Left ventricle myocardium inferior (tissue), 1 donor: ENCODE measurements at regions not wholly inside any gene's neighbourhood (a gene's known extent, or its start where the extent isn't known, plus 50 kb on each side); places are given as distances from the start of the nearest gene placed in this dataset.

Experiments
- DNase-seq: peaks from one replicate; pipeline ENCODE4 v3.0.0-alpha.2; 2020
- H3K27ac ChIP-seq: fragments of 200-600 bp; replicated peaks from 2 replicates; pipeline ENCODE4 v1.8.0; 2021
- H3K27me3 ChIP-seq: fragments of 200-600 bp; 2 replicates; pipeline ENCODE4 v1.8.0; 2021; ENCODE audit warnings: low read depth
- H3K36me3 ChIP-seq: fragments of 200-600 bp; 2 replicates; pipeline ENCODE4 v1.8.0; 2021
- H3K4me1 ChIP-seq: fragments of 200-600 bp; 2 replicates; pipeline ENCODE4 v1.8.0; 2021
- H3K4me3 ChIP-seq: fragments of 200-600 bp; 2 replicates; pipeline ENCODE4 v1.8.0; 2021; ENCODE audit warnings: mild to moderate bottlenecking, moderate library complexity
- H3K9me3 ChIP-seq: fragments of 200-600 bp; replicated peaks from 2 replicates; pipeline ENCODE4 v1.8.0; 2021
- intact Hi-C: fragments of 100-400 bp; cut with micrococcal nuclease; formaldehyde crosslinking; loops from one replicate; pipeline ENCODE4 v1.11.0; 2022
- TF ChIP-seq, protein P1 (sequence below): fragments of 200-600 bp; IDR thresholded peaks from 2 replicates; pipeline ENCODE4 v1.8.0; 2021; ENCODE audit warnings: antibody characterized with exemption, mild to moderate bottlenecking, borderline replicate concordance
- donor health status: DM: no; HTN: yes; CAD: no; lungs with severe emphysema.

GRCh38 chr4:36771411-36772153 lies 473.0 kb upstream of the NWD2 start:
- H3K36me3 ChIP-seq, result no peaks in the 10 kb centered on the region
- no peak overlapping the region for H3K27ac ChIP-seq
- no peak overlapping the region for H3K4me3 ChIP-seq
- no peak for DNase-seq
- H3K4me1 ChIP-seq, result no peaks in the 10 kb centered on the region
- intact Hi-C loops, result no loop called here
- no peaks in the 10 kb centered on the region for H3K9me3 ChIP-seq
- TF ChIP-seq, protein P1, sequence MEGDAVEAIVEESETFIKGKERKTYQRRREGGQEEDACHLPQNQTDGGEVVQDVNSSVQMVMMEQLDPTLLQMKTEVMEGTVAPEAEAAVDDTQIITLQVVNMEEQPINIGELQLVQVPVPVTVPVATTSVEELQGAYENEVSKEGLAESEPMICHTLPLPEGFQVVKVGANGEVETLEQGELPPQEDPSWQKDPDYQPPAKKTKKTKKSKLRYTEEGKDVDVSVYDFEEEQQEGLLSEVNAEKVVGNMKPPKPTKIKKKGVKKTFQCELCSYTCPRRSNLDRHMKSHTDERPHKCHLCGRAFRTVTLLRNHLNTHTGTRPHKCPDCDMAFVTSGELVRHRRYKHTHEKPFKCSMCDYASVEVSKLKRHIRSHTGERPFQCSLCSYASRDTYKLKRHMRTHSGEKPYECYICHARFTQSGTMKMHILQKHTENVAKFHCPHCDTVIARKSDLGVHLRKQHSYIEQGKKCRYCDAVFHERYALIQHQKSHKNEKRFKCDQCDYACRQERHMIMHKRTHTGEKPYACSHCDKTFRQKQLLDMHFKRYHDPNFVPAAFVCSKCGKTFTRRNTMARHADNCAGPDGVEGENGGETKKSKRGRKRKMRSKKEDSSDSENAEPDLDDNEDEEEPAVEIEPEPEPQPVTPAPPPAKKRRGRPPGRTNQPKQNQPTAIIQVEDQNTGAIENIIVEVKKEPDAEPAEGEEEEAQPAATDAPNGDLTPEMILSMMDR, result no peak
- H3K27me3 ChIP-seq, result no peaks in the 10 kb centered on the region

DNA sequence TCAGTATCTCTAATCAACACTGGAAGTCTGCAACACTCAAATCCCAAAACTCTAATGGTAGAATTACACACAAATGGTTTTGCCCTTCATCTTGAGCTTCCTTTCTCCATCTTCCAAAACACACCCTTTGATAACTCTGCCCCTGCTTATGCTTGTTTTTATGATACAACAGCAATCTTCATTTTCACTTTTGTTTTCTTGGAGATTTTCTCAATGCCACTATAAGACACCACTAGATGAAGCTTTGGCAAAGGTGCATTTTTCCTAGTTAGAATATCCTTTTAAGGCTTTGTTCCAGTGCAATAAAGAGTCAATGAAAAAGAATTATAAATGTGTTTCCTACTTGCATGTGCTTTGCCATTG lies 472.4 kb upstream of the NWD2 start:
- intact Hi-C loops, result no loop called here
- Histone ChIP-seq H3K9me3 (no peaks in the 10 kb centered on the region), H3K27ac (no peak overlapping the region), H3K4me1 (no peaks in the 10 kb centered on the region), H3K36me3 (no peaks in the 10 kb centered on the region), H3K4me3 (no peak overlapping the region), H3K27me3 (no peaks in the 10 kb centered on the region)
- DNase-seq, result no peak
- TF ChIP-seq, protein P1, result no peak

- H3K27me3 ChIP-seq, result no peaks in the 10 kb centered on the region
- no peaks in the 10 kb centered on the region for H3K4me1 ChIP-seq
- DNase-seq, result no peak
- no peaks in the 10 kb centered on the region for H3K36me3 ChIP-seq
- no peak overlapping the region for H3K4me3 ChIP-seq
- H3K9me3 ChIP-seq, result no peaks in the 10 kb centered on the region
- no peak overlapping the region for H3K27ac ChIP-seq
- intact Hi-C loops, result no loop called here
- TF ChIP-seq, protein P1, result no peak
Measured at GRCh38 chr4:36773467-36773866, 471.1 kb upstream of the NWD2 start.

- no peak for DNase-seq
- TF ChIP-seq, protein P1, result no peak
- Histone ChIP-seq H3K27me3 (no peaks in the 10 kb centered on the region), H3K27ac (no peak overlapping the region), H3K36me3 (no peaks in the 10 kb centered on the region), H3K9me3 (no peaks in the 10 kb centered on the region), H3K4me3 (no peak overlapping the region), H3K4me1 (no peaks in the 10 kb centered on the region)
- intact Hi-C loops, result no loop called here
Measured at GRCh38 chr4:36775544-36775943, 469.0 kb upstream of the NWD2 start.

DNA sequence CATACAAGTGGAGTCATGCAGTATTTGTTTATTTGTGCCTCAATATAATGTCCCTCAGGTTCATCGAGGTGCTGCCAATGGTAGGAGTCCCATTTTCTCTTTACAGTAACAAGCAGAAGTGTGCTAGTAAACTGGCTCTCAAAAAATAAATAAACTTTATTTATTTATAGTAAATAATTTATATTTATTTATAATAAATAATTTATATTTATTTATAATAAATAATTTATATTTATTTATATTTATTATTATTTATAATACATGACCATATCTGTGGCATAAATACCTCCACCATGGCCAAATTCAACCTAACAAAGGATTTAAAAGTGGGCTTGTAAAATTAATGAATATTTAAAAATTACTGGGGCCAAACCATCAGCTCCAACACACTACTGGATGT lies 464.9 kb upstream of the NWD2 start:
- intact Hi-C loops, result no loop called here
- H3K27me3 ChIP-seq, result no peaks in the 10 kb centered on the region
- H3K4me3 ChIP-seq, result no peak overlapping the region
- DNase-seq, result no peak
- no peaks in the 10 kb centered on the region for H3K36me3 ChIP-seq
- H3K9me3 ChIP-seq, result no peaks in the 10 kb centered on the region
- no peak overlapping the region for H3K27ac ChIP-seq
- TF ChIP-seq, protein P1, result no peak
- H3K4me1 ChIP-seq, result no peaks in the 10 kb centered on the region
